Common myeloid progenitor, CD34-positive (primary cell): ENCODE measurements at regions not wholly inside any gene's neighbourhood (a gene's known extent, or its start where the extent isn't known, plus 50 kb on each side); places are given as distances from the start of the nearest gene placed in this dataset.

Source experiments
- CTCF ChIA-PET: fragments of 350-600 bp; sonication (Branson Sonifier 250); formaldehyde crosslinking; loops from one replicate; lab custom pipeline; 2021; ENCODE audit warnings: antibody characterized with exemption; lab: Charles Lee
- POLR2A ChIA-PET: fragments of 350-600 bp; sonication (Branson Sonifier 250); formaldehyde crosslinking; loops from one replicate; lab custom pipeline; 2021; ENCODE audit warnings: antibody characterized with exemption; lab: Charles Lee
- DNase-seq, 3 donors: peaks; one replicate each; pipeline versions ENCODE4 v3.0.0 to v3.0.0-alpha.2; 2013
- H3K27ac ChIP-seq, 2 experiments: 1 replicate in 1 of 2; 2 replicates in 1 of 2; pipeline ENCODE4 v1.7.0; 2013; ENCODE audit warnings: inconsistent platforms in 2 of 2, low read length in 2 of 2, mild to moderate bottlenecking in 2 of 2, low read depth in 1 of 2, moderate library complexity in 1 of 2; ENCODE audit not compliant: severe bottlenecking in 2 of 2, insufficient read depth in 1 of 2, poor library complexity in 1 of 2
- H3K27me3 ChIP-seq, 5 experiments: replicated peaks in 2 of 5; 1 replicate in 3 of 5; 2 replicates in 2 of 5; pipeline versions ENCODE4 v1.6.1 to v1.7.0; 2013; ENCODE audit warnings: low read length in 4 of 5, mild to moderate bottlenecking in 2 of 5, moderate library complexity in 2 of 5, inconsistent platforms in 1 of 5; ENCODE audit not compliant: insufficient read depth in 5 of 5, control insufficient read depth in 4 of 5
- H3K36me3 ChIP-seq, 4 experiments: 1 replicate in 2 of 4; 2 replicates in 2 of 4; pipeline versions ENCODE4 v1.6.1 to v1.7.0; 2013; ENCODE audit warnings: low read length in 3 of 4, control low read depth in 1 of 4, mild to moderate bottlenecking in 1 of 4; ENCODE audit not compliant: control insufficient read depth in 4 of 4, insufficient read depth in 4 of 4
- H3K4me1 ChIP-seq, 4 experiments: 1 replicate in 3 of 4; 2 replicates in 1 of 4; pipeline versions ENCODE4 v1.6.1 to v1.7.1; 2013; ENCODE audit warnings: low read length in 3 of 4, mild to moderate bottlenecking in 3 of 4, control low read depth in 1 of 4, inconsistent platforms in 1 of 4, moderate library complexity in 1 of 4; ENCODE audit not compliant: control insufficient read depth in 4 of 4, insufficient read depth in 4 of 4; ENCODE audit errors: control extremely low read depth in 1 of 4
- H3K4me3 ChIP-seq, 7 experiments: 1 replicate in 4 of 7; 2 replicates in 3 of 7; pipeline versions ENCODE4 v1.5.1 to v1.7.0; 2013; ENCODE audit warnings: mild to moderate bottlenecking in 7 of 7, low read length in 6 of 7, moderate library complexity in 6 of 7, inconsistent platforms in 2 of 7, low read depth in 2 of 7, control low read depth in 1 of 7; ENCODE audit not compliant: insufficient read depth in 4 of 7, control insufficient read depth in 1 of 7; ENCODE audit errors: extremely low read depth in 1 of 7
- H3K9me3 ChIP-seq, 5 experiments: 1 replicate in 4 of 5; 2 replicates in 1 of 5; pipeline versions ENCODE4 v1.6.1 to v1.7.1; 2013; ENCODE audit warnings: low read length in 4 of 5, mild to moderate bottlenecking in 2 of 5, inconsistent platforms in 1 of 5, low read depth in 1 of 5, moderate library complexity in 1 of 5; ENCODE audit not compliant: control insufficient read depth in 4 of 5, insufficient read depth in 2 of 5; ENCODE audit errors: control extremely low read depth in 1 of 5
- WGBS: methylation state at CpG from one replicate; pipeline ENCODE4 v1.1.5; 2013; ENCODE audit not compliant: insufficient coverage; 5-methylcytosine and 5-hydroxymethylcytosine counted together

GRCh38 chr11:13118650-13119049 lies 109.5 kb downstream of the RASSF10 start:
- Histone ChIP-seq H3K27me3 (no peaks in the 10 kb centered on the region), H3K4me1 (no peaks in the 10 kb centered on the region), H3K27ac (no peak overlapping the region), H3K36me3 (no peaks in the 10 kb centered on the region), H3K4me3 (no peak overlapping the region), H3K9me3 (peaks cover 0 to 4% (median 0%) of the 10 kb centered on the region in 5 experiments)
- 100% methylated on average over 2 of the region's 3 CpGs for WGBS
- CTCF ChIA-PET: no interaction called here
- DNase-seq: no peak
- POLR2A ChIA-PET: no interaction called here

GRCh38 chr11:13119361-13119760 lies 110.2 kb downstream of the RASSF10 start:
- DNase-seq: no peak
- Histone ChIP-seq H3K27ac (no peak overlapping the region), H3K36me3 (no peaks in the 10 kb centered on the region), H3K9me3 (peaks cover 0 to 4% (median 0%) of the 10 kb centered on the region in 5 experiments), H3K27me3 (no peaks in the 10 kb centered on the region), H3K4me3 (no peak overlapping the region), H3K4me1 (no peaks in the 10 kb centered on the region)
- 100% methylated on average over 2 of the region's 2 CpGs for WGBS
- ChIA-PET CTCF (no interaction called here), POLR2A (interaction anchor here (0.6 kb wide), 1 partner anchor 14 kb away, joined by 3 read pairs; no protein-coding TSS in a partner anchor)

- DNase-seq: no peak
- no peaks in the 10 kb centered on the region for H3K27me3 ChIP-seq
- 100% methylated on average over 1 of the region's 1 CpG for WGBS
- H3K36me3 ChIP-seq: no peaks in the 10 kb centered on the region
- no peaks in the 10 kb centered on the region for H3K4me1 ChIP-seq
- H3K4me3 ChIP-seq: no peak overlapping the region
- CTCF ChIA-PET: interaction anchor here (0.8 to 1.5 kb wide), 2 partner anchors 13 to 21 kb away, joined by 3 read pairs; no protein-coding TSS in a partner anchor
- POLR2A ChIA-PET: interaction anchor here (0.6 kb wide), 1 partner anchor 14 kb away, joined by 3 read pairs; no protein-coding TSS in a partner anchor
- H3K27ac ChIP-seq: no peak overlapping the region
- H3K9me3 ChIP-seq: peaks cover 0 to 4% (median 0%) of the 10 kb centered on the region in 5 experiments
Observed at GRCh38 chr11:13119941-13120520, 110.9 kb downstream of the RASSF10 start.

GRCh38 chr11:13120691-13121090 lies 111.6 kb downstream of the RASSF10 start:
- no peaks in the 10 kb centered on the region for H3K4me1 ChIP-seq
- no CpG with 5 or more reads among the region's 3 CpGs for WGBS
- H3K4me3 ChIP-seq: no peak overlapping the region
- H3K27ac ChIP-seq: no peak overlapping the region
- H3K27me3 ChIP-seq: no peaks in the 10 kb centered on the region
- no peaks in the 10 kb centered on the region for H3K36me3 ChIP-seq
- CTCF ChIA-PET: interaction anchor here (0.8 to 1.5 kb wide), 2 partner anchors 13 to 21 kb away, joined by 3 read pairs; no protein-coding TSS in a partner anchor
- H3K9me3 ChIP-seq: peaks cover 0 to 4% (median 0%) of the 10 kb centered on the region in 5 experiments
- DNase-seq: no peak
- POLR2A ChIA-PET: no interaction called here

GRCh38 chr11:13126430-13126829 lies 117.3 kb downstream of the RASSF10 start:
- DNase-seq: no peak
- peaks cover 0 to 4% (median 0%) of the 10 kb centered on the region in 5 experiments for H3K9me3 ChIP-seq
- no peaks in the 10 kb centered on the region for H3K36me3 ChIP-seq
- H3K4me1 ChIP-seq: no peaks in the 10 kb centered on the region
- 100% methylated on average over 4 of the region's 7 CpGs for WGBS
- no peaks in the 10 kb centered on the region for H3K27me3 ChIP-seq
- POLR2A ChIA-PET: no interaction called here
- no peak overlapping the region for H3K4me3 ChIP-seq
- CTCF ChIA-PET: no interaction called here
- no peak overlapping the region for H3K27ac ChIP-seq

- POLR2A ChIA-PET: no interaction called here
- H3K27ac ChIP-seq: no peak overlapping the region
Observed at GRCh38 chr11:13127161-13127560, 118.0 kb downstream of the RASSF10 start.

GRCh38 chr11:13128354-13128753 lies 119.2 kb downstream of the RASSF10 start:
- CTCF ChIA-PET: interaction anchor here (1.2 kb wide), 1 partner anchor 164 kb away, joined by 4 read pairs; no protein-coding TSS in a partner anchor

More at GRCh38 chr11:13127161-13127560, 118.0 kb downstream of the RASSF10 start:
- no peak for DNase-seq
- Histone ChIP-seq H3K27me3 (no peaks in the 10 kb centered on the region), H3K9me3 (peaks cover 0 to 4% (median 0%) of the 10 kb centered on the region in 5 experiments), H3K4me1 (no peaks in the 10 kb centered on the region), H3K36me3 (no peaks in the 10 kb centered on the region), H3K4me3 (no peak overlapping the region)
- CTCF ChIA-PET: interaction anchor here (1.2 kb wide), 1 partner anchor 163 kb away, joined by 4 read pairs; no protein-coding TSS in a partner anchor
- WGBS: 100% methylated on average over 2 of the region's 2 CpGs

More at GRCh38 chr11:13128354-13128753, 119.2 kb downstream of the RASSF10 start:
- 100% methylated on average over 4 of the region's 4 CpGs for WGBS
- Histone ChIP-seq H3K36me3 (no peaks in the 10 kb centered on the region), H3K4me3 (no peak overlapping the region), H3K9me3 (no peaks in the 10 kb centered on the region), H3K27me3 (no peaks in the 10 kb centered on the region), H3K27ac (no peak overlapping the region), H3K4me1 (peaks cover 0 to 4% (median 0%) of the 10 kb centered on the region in 4 experiments)
- no peak for DNase-seq
- POLR2A ChIA-PET: no interaction called here
